HEK293 (cell line): ENCODE measurements at regions not wholly inside any gene's neighbourhood (a gene's known extent, or its start where the extent isn't known, plus 50 kb on each side); places are given as distances from the start of the nearest gene placed in this dataset.
"Not testable (repeated sequence)": the region's sequence is repeated elsewhere in the genome, so short reads cannot be mapped to it uniquely, and the experiment has no call there.

Experiments used
- CTCF ChIP-seq: fragments of 450-650 bp; formaldehyde crosslinking; IDR thresholded peaks from 2 replicates; pipeline ENCODE4 v1.5.1; 2016; ENCODE audit warnings: missing biosample characterization, missing genetic modification characterization
- GLIS2 ChIP-seq: fragments of 450-650 bp; formaldehyde crosslinking; IDR thresholded peaks from 2 replicates; pipeline ENCODE4 v1.5.1; 2016; ENCODE audit warnings: missing biosample characterization, missing genetic modification characterization
- PRDM1 ChIP-seq: fragments of 450-650 bp; formaldehyde crosslinking; IDR thresholded peaks from 2 replicates; pipeline ENCODE4; 2016; ENCODE audit warnings: missing biosample characterization, missing genetic modification characterization
- ZNF114 ChIP-seq: fragments of 450-650 bp; formaldehyde crosslinking; IDR thresholded peaks from 2 replicates; pipeline ENCODE4 v1.5.0; 2017; ENCODE audit warnings: missing biosample characterization, missing genetic modification characterization
- ZNF202 ChIP-seq: fragments of 450-650 bp; formaldehyde crosslinking; IDR thresholded peaks from 2 replicates; pipeline ENCODE4 v1.5.1; 2016; ENCODE audit warnings: missing biosample characterization, missing genetic modification characterization, borderline replicate concordance
- ZNF292 ChIP-seq: fragments of 450-650 bp; formaldehyde crosslinking; IDR thresholded peaks from 2 replicates; pipeline ENCODE4 v1.5.1; 2016; ENCODE audit warnings: low read depth, missing biosample characterization, missing genetic modification characterization, borderline replicate concordance
- ZNF548 ChIP-seq: fragments of 450-650 bp; formaldehyde crosslinking; IDR thresholded peaks from 2 replicates; pipeline ENCODE4 v1.5.1; 2016; ENCODE audit warnings: missing biosample characterization, missing genetic modification characterization
- ZNF639 ChIP-seq: fragments of 450-650 bp; formaldehyde crosslinking; IDR thresholded peaks from 2 replicates; pipeline ENCODE4 v1.5.1; 2016; ENCODE audit warnings: missing biosample characterization, missing genetic modification characterization
- ZNF670 ChIP-seq: fragments of 450-650 bp; formaldehyde crosslinking; IDR thresholded peaks from 2 replicates; pipeline ENCODE4 v1.5.1; 2016; ENCODE audit warnings: missing biosample characterization, missing genetic modification characterization, low read depth
- ZNF792 ChIP-seq: fragments of 450-650 bp; formaldehyde crosslinking; IDR thresholded peaks from 2 replicates; pipeline ENCODE4 v1.5.1; 2016; ENCODE audit warnings: missing biosample characterization, missing genetic modification characterization

- not testable (repeated sequence) for TF ChIP-seq ZNF670 (tag by site-specific recombination); ZNF792; CTCF (tag by site-specific recombination); PRDM1 (tag by site-specific recombination); ZNF202 (tag by site-specific recombination); ZNF292; ZNF639; ZNF114; ZNF548 (tag by site-specific recombination); GLIS2
These were observed 272.3 kb downstream of the LPIN1 start for GRCh38 chr2:12018726-12019125.
